HCT116 (cell line): ENCODE measurements at regions not wholly inside any gene's neighbourhood (a gene's known extent, or its start where the extent isn't known, plus 50 kb on each side); places are given as distances from the start of the nearest gene placed in this dataset.

ENCODE experiments used
- CEBPB ChIP-seq: IDR thresholded peaks from 2 replicates; pipeline ENCODE4 v1.6.1; 2012; ENCODE audit warnings: low read depth
- JUND ChIP-seq: IDR thresholded peaks from 2 replicates; pipeline ENCODE4 v1.6.1; 2012
- POLR2A ChIP-seq: IDR thresholded peaks from 2 replicates; pipeline ENCODE4 v1.7.0; 2011; ENCODE audit warnings: borderline replicate concordance; ENCODE audit not compliant: insufficient read depth, insufficient read length; ENCODE audit errors: extremely low read depth
- POLR2AphosphoS5 ChIP-seq: IDR thresholded peaks from 2 replicates; pipeline ENCODE4 v1.6.1; 2011; ENCODE audit warnings: mild to moderate bottlenecking, low read depth, low read length, moderate library complexity

GRCh38 chr6:85066266-85066665, 301.9 kb upstream of the TBX18 start:
- no peak for TF ChIP-seq POLR2A
- no peak for TF ChIP-seq CEBPB
- TF ChIP-seq JUND, result no peak
- TF ChIP-seq POLR2AphosphoS5, result no peak
